Thyroid gland (tissue), 4 donors: ENCODE measurements at regions not wholly inside any gene's neighbourhood (a gene's known extent, or its start where the extent isn't known, plus 50 kb on each side); places are given as distances from the start of the nearest gene placed in this dataset.

ENCODE experiments used
- DNase-seq, 2 donors: peaks; one replicate each; pipeline ENCODE4 v3.0.0-alpha.2; 2019
- H3K27ac ChIP-seq, 3 donors: fragments of 200-600 bp; sonication (generic); 1 replicate in 2 of 3; 2 replicates in 1 of 3; pipeline ENCODE4 v1.5.1; 2016 to 2019; ENCODE audit warnings: mild to moderate bottlenecking in 1 of 3, moderate library complexity in 1 of 3
- H3K27me3 ChIP-seq: fragments of 200-600 bp; sonication (generic); one replicate; pipeline ENCODE4 v1.5.1; 2019
- H3K36me3 ChIP-seq, 2 donors: fragments of 200-600 bp; sonication (generic); one replicate each; pipeline ENCODE4 v1.5.1; 2016 to 2019
- H3K4me1 ChIP-seq, 2 donors: fragments of 200-600 bp; sonication (generic); one replicate each; pipeline ENCODE4 v1.5.1; 2017 to 2019
- H3K4me3 ChIP-seq, 3 donors: fragments of 200-600 bp; sonication (generic); replicated peaks in 1 of 3; 1 replicate in 2 of 3; 2 replicates in 1 of 3; pipeline ENCODE4 v1.5.1; 2016; ENCODE audit warnings: mild to moderate bottlenecking in 1 of 3
- H3K9me3 ChIP-seq: fragments of 200-600 bp; sonication (generic); one replicate; pipeline ENCODE4 v1.5.1; 2017
- CTCF ChIP-seq, 6 experiments: fragments of 200-600 bp in 3 of 6; fragments of 450-650 bp in 3 of 6; sonication (generic) in 3 of 6; IDR thresholded peaks; one replicate each; pipeline ENCODE4 v1.5.1; 2016 to 2019; ENCODE audit warnings: antibody characterized with exemption in 6 of 6, mild to moderate bottlenecking in 2 of 6, inconsistent platforms in 1 of 6, moderate library complexity in 1 of 6
- POLR2A ChIP-seq, 2 donors: fragments of 450-650 bp; IDR thresholded peaks; one replicate each; pipeline ENCODE4 v1.6.1; 2017; ENCODE audit warnings: antibody characterized with exemption in 2 of 2, mild to moderate bottlenecking in 2 of 2, moderate library complexity in 1 of 2
- WGBS, 2 donors: methylation state at CpG; one replicate each; pipeline ENCODE4 v1.1.5; 2017; 5-methylcytosine and 5-hydroxymethylcytosine counted together
- intact Hi-C: fragments of 100-400 bp; cut with DNase I; formaldehyde crosslinking; loops from one replicate; pipeline ENCODE4 v1.15.1; 2023

GRCh38 chr21:15206514-15206913 is 141.7 kb upstream of the NRIP1 start:
- Histone ChIP-seq H3K4me3 (no peak overlapping the region), H3K27me3 (no peaks in the 10 kb centered on the region), H3K27ac (no peak overlapping the region), H3K4me1 (no peaks in the 10 kb centered on the region), H3K36me3 (no peaks in the 10 kb centered on the region), H3K9me3 (no peaks in the 10 kb centered on the region)
- 79 to 82% methylated on average over 5 of the region's 5 CpGs for WGBS, 2 donors
- DNase-seq: no peak
- TF ChIP-seq POLR2A (IDR thresholded peaks at IDR 0.05) (no peak), CTCF (IDR thresholded peaks at IDR 0.05) (no peak)
- intact Hi-C loops: no loop called here

- no peak for TF ChIP-seq CTCF (IDR thresholded peaks at IDR 0.05)
- TF ChIP-seq POLR2A (IDR thresholded peaks at IDR 0.05): no peak
- no peaks in the 10 kb centered on the region for H3K4me1 ChIP-seq
- no peaks in the 10 kb centered on the region for H3K36me3 ChIP-seq
- 86% methylated on average over 4 of the region's 4 CpGs for WGBS, 2 donors
- no peak overlapping the region for H3K27ac ChIP-seq
- no peaks in the 10 kb centered on the region for H3K9me3 ChIP-seq
- intact Hi-C loops: no loop called here
- DNase-seq: no peak
- H3K27me3 ChIP-seq: no peaks in the 10 kb centered on the region
- H3K4me3 ChIP-seq: no peak overlapping the region
Measured at GRCh38 chr21:15207231-15207630, 142.4 kb upstream of the NRIP1 start.

GRCh38 chr21:15207635-15208370 is 143.0 kb upstream of the NRIP1 start:
- no peaks in the 10 kb centered on the region for H3K4me1 ChIP-seq
- H3K36me3 ChIP-seq: no peaks in the 10 kb centered on the region
- TF ChIP-seq POLR2A (IDR thresholded peaks at IDR 0.05) (no peak), CTCF (IDR thresholded peaks at IDR 0.05) (no peak)
- DNase-seq: no peak
- H3K4me3 ChIP-seq: no peak overlapping the region
- WGBS, 2 donors: 90 to 95% methylated on average over 13 of the region's 13 CpGs
- no peaks in the 10 kb centered on the region for H3K27me3 ChIP-seq
- intact Hi-C loops: no loop called here
- H3K9me3 ChIP-seq: no peaks in the 10 kb centered on the region
- H3K27ac ChIP-seq: no peak overlapping the region

- intact Hi-C loops: no loop called here
- Histone ChIP-seq H3K27me3 (no peaks in the 10 kb centered on the region), H3K9me3 (no peaks in the 10 kb centered on the region), H3K4me3 (no peak overlapping the region), H3K36me3 (no peaks in the 10 kb centered on the region), H3K27ac (no peak overlapping the region), H3K4me1 (no peaks in the 10 kb centered on the region)
- no peak for TF ChIP-seq CTCF (IDR thresholded peaks at IDR 0.05)
- no peak for TF ChIP-seq POLR2A (IDR thresholded peaks at IDR 0.05)
- DNase-seq: no peak
- 90 to 93% methylated on average over 4 of the region's 4 CpGs for WGBS, 2 donors
Measured at GRCh38 chr21:15208786-15209185, 144.0 kb upstream of the NRIP1 start.

GRCh38 chr21:15209224-15209623 is 144.4 kb upstream of the NRIP1 start:
- no peaks in the 10 kb centered on the region for H3K36me3 ChIP-seq
- H3K9me3 ChIP-seq: no peaks in the 10 kb centered on the region
- DNase-seq: no peak
- no peaks in the 10 kb centered on the region for H3K4me1 ChIP-seq
- H3K27ac ChIP-seq: no peak overlapping the region
- no peaks in the 10 kb centered on the region for H3K27me3 ChIP-seq
- intact Hi-C loops: no loop called here
- no peak overlapping the region for H3K4me3 ChIP-seq
- no peak for TF ChIP-seq CTCF (IDR thresholded peaks at IDR 0.05)
- TF ChIP-seq POLR2A (IDR thresholded peaks at IDR 0.05): no peak
